GM23338 (cell line): ENCODE measurements at regions not wholly inside any gene's neighbourhood (a gene's known extent, or its start where the extent isn't known, plus 50 kb on each side); places are given as distances from the start of the nearest gene placed in this dataset.

ENCODE experiments used
- ATAC-seq: fragments of 200-7000 bp; cut with Tn5 transposase; 3 replicates; pipeline ENCODE4 v1.9.1; 2020
- DNase-seq: peaks from one replicate; pipeline ENCODE4 v3.0.0-alpha.2; 2015; ENCODE audit warnings: low spot score
- H2AFZ ChIP-seq: fragments of 200-600 bp; sonication (generic); 2 replicates; pipeline ENCODE4 v1.8.0; 2016; ENCODE audit warnings: antibody characterized with exemption, mild to moderate bottlenecking, moderate library complexity
- H3F3A ChIP-seq: fragments of 200-600 bp; sonication (generic); replicated peaks from 2 replicates; pipeline ENCODE4 v1.8.0; 2017; ENCODE audit warnings: antibody characterized with exemption, mixed run types, low read depth
- H3K27ac ChIP-seq: fragments of 200-600 bp; sonication (generic); 2 replicates; pipeline ENCODE4 v1.6.1; 2016; ENCODE audit warnings: low read depth
- H3K27me3 ChIP-seq: fragments of 200-600 bp; sonication (generic); 2 replicates; pipeline ENCODE4 v1.8.0; 2016; ENCODE audit warnings: mild to moderate bottlenecking, mixed run types, moderate library complexity; ENCODE audit not compliant: insufficient read depth
- H3K36me3 ChIP-seq: fragments of 200-600 bp; sonication (generic); 2 replicates; pipeline ENCODE4 v1.8.0; 2016; ENCODE audit warnings: mild to moderate bottlenecking; ENCODE audit not compliant: insufficient read depth
- H3K4me1 ChIP-seq: fragments of 200-600 bp; sonication (generic); 2 replicates; pipeline ENCODE4 v1.8.0; 2016; ENCODE audit warnings: mild to moderate bottlenecking, moderate library complexity; ENCODE audit not compliant: insufficient read depth
- H3K4me2 ChIP-seq: fragments of 200-600 bp; sonication (generic); 2 replicates; pipeline ENCODE4 v1.7.1; 2017; ENCODE audit warnings: mixed run types
- H3K4me3 ChIP-seq: fragments of 200-600 bp; sonication (generic); 2 replicates; pipeline ENCODE4 v1.6.1; 2016; ENCODE audit warnings: mixed run types
- H3K79me2 ChIP-seq: fragments of 200-600 bp; sonication (generic); replicated peaks from 2 replicates; pipeline ENCODE4 v1.8.0; 2017; ENCODE audit warnings: mild to moderate bottlenecking; ENCODE audit not compliant: insufficient read depth
- H3K9me2 ChIP-seq: fragments of 200-600 bp; sonication (generic); 2 replicates; pipeline ENCODE4 v1.8.0; 2017; ENCODE audit not compliant: insufficient read depth
- H4K20me1 ChIP-seq: fragments of 200-600 bp; sonication (generic); replicated peaks from 2 replicates; pipeline ENCODE4 v1.8.0; 2017; ENCODE audit warnings: mild to moderate bottlenecking; ENCODE audit not compliant: insufficient read depth
- H3K27ac Mint-ChIP-seq: 2 replicates; pipeline ENCODE4 v1.8.0; 2020; ENCODE audit warnings: inconsistent platforms, mild to moderate bottlenecking, moderate library complexity, mixed read lengths
- H3K27me3 Mint-ChIP-seq: 3 replicates; pipeline ENCODE4 v1.8.0; 2022; ENCODE audit warnings: low read depth, mild to moderate bottlenecking, moderate library complexity, mixed read lengths, inconsistent platforms; ENCODE audit not compliant: insufficient read depth, poor library complexity
- H3K36me3 Mint-ChIP-seq: 3 replicates; pipeline ENCODE4 v1.8.0; 2021; ENCODE audit warnings: low read depth, mild to moderate bottlenecking, inconsistent platforms, moderate library complexity, mixed read lengths
- H3K4me1 Mint-ChIP-seq: 3 replicates; pipeline ENCODE4 v1.8.0; 2020; ENCODE audit warnings: mild to moderate bottlenecking, inconsistent platforms, mixed read lengths
- H3K4me3 Mint-ChIP-seq: 3 replicates; pipeline ENCODE4 v1.8.0; 2021; ENCODE audit warnings: moderate library complexity, mild to moderate bottlenecking, inconsistent platforms, mixed read lengths
- H3K9me3 Mint-ChIP-seq: 3 replicates; pipeline ENCODE4 v1.8.0; 2020; ENCODE audit warnings: moderate library complexity, mild to moderate bottlenecking, inconsistent platforms, mixed read lengths
- CREB1 ChIP-seq: fragments of 250-450 bp; sonication (Bioruptor Pico); IDR thresholded peaks from 2 replicates; pipeline ENCODE4 v1.5.0; 2020; ENCODE audit warnings: low read depth, mild to moderate bottlenecking, moderate library complexity
- CTCF ChIP-seq, 2 experiments: fragments of 200-600 bp in 1 of 2; sonication (generic) in 1 of 2; conservative IDR thresholded peaks; 2 replicates each; pipeline versions ENCODE4 v1.5.1 to v1.6.1; 2016 to 2017; ENCODE audit warnings: antibody characterized with exemption in 2 of 2, low read depth in 2 of 2, mild to moderate bottlenecking in 2 of 2, moderate library complexity in 1 of 2
- ETS1 ChIP-seq: IDR thresholded peaks from 2 replicates; pipeline ENCODE4 v1.6.1; 2016; ENCODE audit warnings: antibody characterized with exemption
- EZH2 ChIP-seq: fragments of 200-600 bp; sonication (generic); IDR thresholded peaks from one replicate; pipeline ENCODE4 v1.8.0; 2017; ENCODE audit warnings: antibody characterized with exemption, mild to moderate bottlenecking, low read depth; ENCODE audit not compliant: unreplicated experiment
- EZH2phosphoT487 ChIP-seq: fragments of 200-600 bp; sonication (generic); IDR thresholded peaks from one replicate; pipeline ENCODE4 v1.8.1; 2018; ENCODE audit warnings: antibody characterized with exemption; ENCODE audit not compliant: unreplicated experiment
- NANOG ChIP-seq: IDR thresholded peaks from 2 replicates; pipeline ENCODE4 v1.6.1; 2016; ENCODE audit warnings: antibody characterized with exemption, borderline replicate concordance
- POLR2AphosphoS5 ChIP-seq: IDR thresholded peaks from 2 replicates; pipeline ENCODE4 v1.6.1; 2016; ENCODE audit warnings: antibody characterized with exemption, low read depth
- REST ChIP-seq: IDR thresholded peaks from one replicate; pipeline ENCODE4 v1.6.1; 2018; ENCODE audit warnings: antibody characterized with exemption; ENCODE audit not compliant: unreplicated experiment
- STAT1 ChIP-seq: IDR thresholded peaks from one replicate; pipeline ENCODE4 v1.6.1; 2016; ENCODE audit warnings: antibody characterized with exemption; ENCODE audit not compliant: unreplicated experiment
- ZNF114 ChIP-seq: fragments of 250-450 bp; sonication (Bioruptor Pico); IDR thresholded peaks from 2 replicates; pipeline ENCODE4 v1.5.0; 2020; ENCODE audit warnings: mild to moderate bottlenecking, moderate library complexity
- ZNF462 ChIP-seq: fragments of 250-450 bp; sonication (Bioruptor Pico); IDR thresholded peaks from 2 replicates; pipeline ENCODE4 v1.5.0; 2020; ENCODE audit warnings: mild to moderate bottlenecking, moderate library complexity

GRCh38 chr14:37864861-37865718 is 269.7 kb downstream of the TTC6 start:
- DNase-seq: no peak
- H3K9me2 ChIP-seq: no peaks in the 10 kb centered on the region; the same call in 1 of the 2 replicates
- no peak for TF ChIP-seq EZH2
- no peak for TF ChIP-seq CTCF (conservative IDR thresholded peaks at IDR 0.05; ENCODE audit: low read depth in 2 of 2)
- no peak for TF ChIP-seq REST
- no peak for TF ChIP-seq ZNF462 (CRISPR knock-in tag)
- no peak for TF ChIP-seq POLR2AphosphoS5
- TF ChIP-seq CREB1 (CRISPR knock-in tag): no peak
- no peak for TF ChIP-seq ETS1
- no peak for TF ChIP-seq STAT1
- no peak for TF ChIP-seq ZNF114 (CRISPR knock-in tag)
- no peak for TF ChIP-seq NANOG
- TF ChIP-seq EZH2phosphoT487: no peak
- H3K79me2 ChIP-seq: no peaks in the 10 kb centered on the region
- no peak overlapping the region for H3K4me3 ChIP-seq
- H3K4me2 ChIP-seq: no peak overlapping the region
- Mint-ChIP-seq H3K36me3 (no peaks in the 10 kb centered on the region), H3K27ac (no peak overlapping the region), H3K4me1 (peaks cover 11% of the 10 kb centered on the region), H3K4me3 (no peak overlapping the region), H3K9me3 (no peaks in the 10 kb centered on the region), H3K27me3 (no peaks in the 10 kb centered on the region)
- H3F3A ChIP-seq: no peaks in the 10 kb centered on the region
- H2AFZ ChIP-seq: peak overlapping the region; percentile 48; the same call in 1 of the 2 replicates
- no peak for ATAC-seq
- H3K36me3 ChIP-seq: no peaks in the 10 kb centered on the region
- H4K20me1 ChIP-seq: no peaks in the 10 kb centered on the region
- H3K27me3 ChIP-seq: no peaks in the 10 kb centered on the region
- H3K4me1 ChIP-seq: no peaks in the 10 kb centered on the region
- no peak overlapping the region for H3K27ac ChIP-seq
